ENCODE measurements at regions not wholly inside any gene's neighbourhood (a gene's known extent, or its start where the extent isn't known, plus 50 kb on each side); places are given as distances from the start of the nearest gene placed in this dataset.

- DNase-seq = no peak
Measured at GRCh38 chr20:11755071-11755841, 162.4 kb upstream of the BTBD3 start.

GRCh38 chr20:11761497-11761896 lies 156.2 kb upstream of the BTBD3 start:
- no peak for DNase-seq

- DNase-seq = peak; percentile 67
Measured at GRCh38 chr20:11766961-11767360, 150.7 kb upstream of the BTBD3 start.

- peak; percentile 64 for DNase-seq
Measured at GRCh38 chr20:11769825-11770224, 147.9 kb upstream of the BTBD3 start.

GRCh38 chr20:11772226-11772730 lies 145.4 kb upstream of the BTBD3 start:
- no peak for DNase-seq

- no peak for DNase-seq
Measured at GRCh38 chr20:11776687-11777086, 141.0 kb upstream of the BTBD3 start.

- peak; percentile 59 for DNase-seq
Measured at GRCh38 chr20:11777387-11778205, 140.1 kb upstream of the BTBD3 start.

GRCh38 chr20:11778206-11778570 lies 139.5 kb upstream of the BTBD3 start:
- DNase-seq = no peak

GRCh38 chr20:11780765-11781369 lies 136.8 kb upstream of the BTBD3 start:
- no peak for DNase-seq

GRCh38 chr20:11783102-11783850 lies 134.4 kb upstream of the BTBD3 start:
- no peak for DNase-seq

GRCh38 chr20:11785885-11786507 lies 131.7 kb upstream of the BTBD3 start:
- no peak for DNase-seq

- no peak for DNase-seq
Measured at GRCh38 chr20:11790046-11790445, 127.6 kb upstream of the BTBD3 start.

- DNase-seq = no peak
Measured at GRCh38 chr20:11791316-11791715, 126.4 kb upstream of the BTBD3 start.

GRCh38 chr20:11791835-11792567 lies 125.7 kb upstream of the BTBD3 start:
- DNase-seq = peak; percentile 55

GRCh38 chr20:11792568-11792953 lies 125.1 kb upstream of the BTBD3 start:
- DNase-seq = no peak

- DNase-seq = no peak
Measured at GRCh38 chr20:11794525-11794924, 123.2 kb upstream of the BTBD3 start.

GRCh38 chr20:11795071-11795615 lies 122.5 kb upstream of the BTBD3 start:
- DNase-seq = no peak

GRCh38 chr20:11796026-11796425 lies 121.7 kb upstream of the BTBD3 start:
- peak; percentile 71 for DNase-seq

GRCh38 chr20:11797156-11797555 lies 120.5 kb upstream of the BTBD3 start:
- peak; percentile 45 for DNase-seq

GRCh38 chr20:11799281-11799684 lies 118.4 kb upstream of the BTBD3 start:
- DNase-seq = no peak
